ENCODE measurements at regions not wholly inside any gene's neighbourhood (a gene's known extent, or its start where the extent isn't known, plus 50 kb on each side); places are given as distances from the start of the nearest gene placed in this dataset.

- no peak overlapping the region for H3K4me3 ChIP-seq (ENCODE audit: low read length in 2 of 2)
- no peaks in the 10 kb centered on the region for H3K36me3 ChIP-seq (ENCODE audit: control insufficient read depth in 2 of 2, insufficient read depth in 2 of 2, low read length in 2 of 2)
- no peaks in the 10 kb centered on the region for H3K4me1 ChIP-seq (ENCODE audit: control insufficient read depth, insufficient read depth, low read length)
- peaks cover 0 to 2% of the 10 kb centered on the region in 2 donors for H3K27me3 ChIP-seq (ENCODE audit: control insufficient read depth in 1 of 2, insufficient read depth in 2 of 2, low read length in 2 of 2)
- H3K27ac ChIP-seq (ENCODE audit: low read length), result no peak overlapping the region
- H3K9ac ChIP-seq (ENCODE audit: low read length in 2 of 2), result no peak overlapping the region
- H3K9me3 ChIP-seq (ENCODE audit: control insufficient read depth in 2 of 2, low read length in 2 of 2), result peaks cover 0 to 2% of the 10 kb centered on the region in 2 donors
Observed at GRCh38 chr22:48806227-48806781, 1021.4 kb downstream of the BRD1 start.

DNA sequence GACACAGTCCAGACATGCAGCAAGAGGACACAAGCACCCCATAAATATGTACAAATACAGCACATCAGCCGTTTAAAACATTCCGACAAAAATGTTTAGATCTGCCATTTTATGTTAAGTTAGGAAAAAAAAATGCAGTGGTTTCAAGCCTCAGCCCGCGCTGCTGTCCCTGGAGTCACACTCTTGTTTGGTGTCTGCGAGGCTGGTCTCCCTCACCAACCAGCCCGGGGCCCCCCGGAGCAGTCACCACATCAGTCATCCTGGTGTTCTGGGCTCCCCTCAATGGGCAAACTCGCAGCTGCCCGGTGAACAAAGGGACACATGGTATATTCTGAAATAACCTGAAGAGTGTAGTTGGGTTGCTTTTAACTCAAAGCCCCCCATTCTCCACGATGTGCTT, 1022.2 kb downstream of the BRD1 start:
- no peak overlapping the region for H3K9ac ChIP-seq (ENCODE audit: low read length in 2 of 2)
- H3K4me1 ChIP-seq (ENCODE audit: control insufficient read depth, insufficient read depth, low read length), result no peaks in the 10 kb centered on the region
- peaks cover 0 to 6% of the 10 kb centered on the region in 2 donors for H3K27me3 ChIP-seq (ENCODE audit: control insufficient read depth in 1 of 2, insufficient read depth in 2 of 2, low read length in 2 of 2)
- no peak overlapping the region for H3K27ac ChIP-seq (ENCODE audit: low read length)
- no peaks in the 10 kb centered on the region for H3K36me3 ChIP-seq (ENCODE audit: control insufficient read depth in 2 of 2, insufficient read depth in 2 of 2, low read length in 2 of 2)
- peaks cover 0 to 2% of the 10 kb centered on the region in 2 donors for H3K9me3 ChIP-seq (ENCODE audit: control insufficient read depth in 2 of 2, low read length in 2 of 2)
- no peak overlapping the region for H3K4me3 ChIP-seq (ENCODE audit: low read length in 2 of 2)

DNA sequence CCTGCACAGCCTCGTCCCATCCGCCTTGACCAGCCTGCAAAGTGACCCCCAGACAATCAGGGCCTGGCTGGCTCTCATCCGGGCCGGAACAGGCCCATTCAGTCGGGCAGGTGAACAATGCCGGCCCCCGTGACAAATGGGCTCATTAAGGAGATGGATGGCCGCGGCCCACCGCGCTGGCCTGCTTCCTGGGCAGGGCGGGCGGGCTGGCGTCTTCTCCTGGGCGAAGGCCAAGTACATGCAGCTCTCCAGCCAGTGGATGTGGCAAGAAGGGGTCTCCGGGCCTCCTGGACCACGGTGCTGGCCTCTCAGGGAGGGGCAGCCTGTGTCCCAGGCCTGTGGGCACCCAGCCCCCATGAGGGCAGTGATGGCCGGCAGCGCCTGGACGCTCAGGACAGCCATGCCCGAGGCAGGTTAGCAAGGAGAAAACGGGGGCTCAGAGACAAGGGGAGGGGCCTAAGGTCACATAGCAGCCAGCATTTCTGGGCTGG, 1022.8 kb downstream of the BRD1 start:
- no peaks in the 10 kb centered on the region for H3K36me3 ChIP-seq (ENCODE audit: control insufficient read depth in 2 of 2, insufficient read depth in 2 of 2, low read length in 2 of 2)
- H3K27ac ChIP-seq (ENCODE audit: low read length), result no peak overlapping the region

GRCh38 chr22:48803948-48804810, 1023.5 kb downstream of the BRD1 start:
- Histone ChIP-seq H3K9me3 (ENCODE audit: control insufficient read depth in 2 of 2, low read length in 2 of 2) (peaks cover 0 to 2% of the 10 kb centered on the region in 2 donors), H3K9ac (ENCODE audit: low read length in 2 of 2) (no peak overlapping the region), H3K4me3 (ENCODE audit: low read length in 2 of 2) (no peak overlapping the region), H3K27ac (ENCODE audit: low read length) (no peak overlapping the region), H3K4me1 (ENCODE audit: control insufficient read depth, insufficient read depth, low read length) (no peaks in the 10 kb centered on the region), H3K27me3 (ENCODE audit: control insufficient read depth in 1 of 2, insufficient read depth in 2 of 2, low read length in 2 of 2) (peaks cover 0 to 6% of the 10 kb centered on the region in 2 donors), H3K36me3 (ENCODE audit: control insufficient read depth in 2 of 2, insufficient read depth in 2 of 2, low read length in 2 of 2) (no peaks in the 10 kb centered on the region)

More for the DNA sequence above, 1022.8 kb downstream of the BRD1 start:
- Histone ChIP-seq H3K4me1 (ENCODE audit: control insufficient read depth, insufficient read depth, low read length) (no peaks in the 10 kb centered on the region), H3K9ac (ENCODE audit: low read length in 2 of 2) (no peak overlapping the region), H3K27me3 (ENCODE audit: control insufficient read depth in 1 of 2, insufficient read depth in 2 of 2, low read length in 2 of 2) (peaks cover 0 to 6% of the 10 kb centered on the region in 2 donors), H3K4me3 (ENCODE audit: low read length in 2 of 2) (no peak overlapping the region), H3K9me3 (ENCODE audit: control insufficient read depth in 2 of 2, low read length in 2 of 2) (peaks cover 0 to 2% of the 10 kb centered on the region in 2 donors)

DNA sequence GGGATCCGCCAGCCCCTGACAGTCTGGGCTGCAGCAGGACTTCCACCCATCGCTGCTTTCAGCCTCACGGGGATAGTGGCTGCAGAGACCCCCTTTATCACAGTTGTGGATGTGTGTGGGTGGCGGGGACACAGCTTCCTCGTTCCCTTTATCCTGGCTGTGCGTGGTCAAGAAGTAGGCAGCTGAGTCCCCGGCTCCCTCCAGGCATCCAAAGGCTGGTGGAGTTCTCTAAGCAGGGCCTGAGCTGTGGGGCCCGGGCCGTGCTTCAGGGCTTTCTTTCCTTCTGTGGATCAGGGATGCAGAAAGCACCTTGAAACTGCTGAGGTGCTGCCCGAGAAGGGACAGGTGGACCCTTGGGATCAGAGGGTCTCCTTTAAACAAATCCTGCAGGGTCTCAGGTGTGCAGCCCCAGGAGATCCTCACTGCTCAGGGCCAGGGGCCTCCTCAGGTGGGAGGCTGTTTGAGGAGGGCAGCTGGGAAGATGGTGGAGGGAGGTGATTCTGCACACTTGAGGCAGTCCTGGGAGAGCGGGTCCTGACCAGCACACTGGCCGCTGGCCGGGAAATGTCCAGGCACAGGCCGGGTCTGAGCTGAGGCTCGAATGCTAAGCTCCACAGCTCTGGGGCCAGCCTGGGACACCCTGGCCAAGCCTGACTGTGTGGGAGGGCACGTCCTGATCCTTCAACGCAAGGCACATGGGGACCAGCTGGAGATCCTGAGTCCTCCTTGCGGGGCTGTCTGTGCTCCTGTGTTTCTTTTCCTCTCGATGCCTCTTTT, 1024.3 kb downstream of the BRD1 start:
- Histone ChIP-seq H3K27me3 (ENCODE audit: control insufficient read depth in 1 of 2, insufficient read depth in 2 of 2, low read length in 2 of 2) (peaks cover 0 to 6% of the 10 kb centered on the region in 2 donors), H3K27ac (ENCODE audit: low read length) (no peak overlapping the region), H3K9me3 (ENCODE audit: control insufficient read depth in 2 of 2, low read length in 2 of 2) (no peaks in the 10 kb centered on the region), H3K4me3 (ENCODE audit: low read length in 2 of 2) (no peak overlapping the region), H3K9ac (ENCODE audit: low read length in 2 of 2) (no peak overlapping the region), H3K36me3 (ENCODE audit: control insufficient read depth in 2 of 2, insufficient read depth in 2 of 2, low read length in 2 of 2) (no peaks in the 10 kb centered on the region), H3K4me1 (ENCODE audit: control insufficient read depth, insufficient read depth, low read length) (no peaks in the 10 kb centered on the region)

DNA sequence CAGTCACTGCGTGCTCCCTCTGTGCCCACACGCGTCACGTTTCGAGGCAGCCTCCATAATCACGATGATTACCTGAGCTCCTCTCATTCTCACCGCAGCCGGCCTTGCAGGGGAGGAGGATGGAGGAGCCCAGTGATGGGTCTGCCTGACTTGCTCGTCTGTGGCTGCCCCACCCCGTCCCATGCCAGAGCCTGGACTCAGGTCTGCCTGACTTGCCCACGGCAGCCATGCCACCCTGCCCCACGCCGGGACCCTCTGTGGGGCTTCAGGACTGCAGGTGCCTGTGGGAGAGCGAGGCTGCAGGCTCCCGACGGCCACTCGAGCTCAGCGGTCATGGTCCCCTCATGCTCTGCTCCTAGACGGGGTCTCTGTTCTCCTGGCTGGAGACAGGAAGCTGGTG, 1025.1 kb downstream of the BRD1 start:
- H3K36me3 ChIP-seq (ENCODE audit: control insufficient read depth in 2 of 2, insufficient read depth in 2 of 2, low read length in 2 of 2), result no peaks in the 10 kb centered on the region
- peaks cover 0 to 6% of the 10 kb centered on the region in 2 donors for H3K27me3 ChIP-seq (ENCODE audit: control insufficient read depth in 1 of 2, insufficient read depth in 2 of 2, low read length in 2 of 2)
- no peaks in the 10 kb centered on the region for H3K9me3 ChIP-seq (ENCODE audit: control insufficient read depth in 2 of 2, low read length in 2 of 2)
- no peak overlapping the region for H3K4me3 ChIP-seq (ENCODE audit: low read length in 2 of 2)
- H3K9ac ChIP-seq (ENCODE audit: low read length in 2 of 2), result no peak overlapping the region
- no peak overlapping the region for H3K27ac ChIP-seq (ENCODE audit: low read length)
- no peaks in the 10 kb centered on the region for H3K4me1 ChIP-seq (ENCODE audit: control insufficient read depth, insufficient read depth, low read length)

DNA sequence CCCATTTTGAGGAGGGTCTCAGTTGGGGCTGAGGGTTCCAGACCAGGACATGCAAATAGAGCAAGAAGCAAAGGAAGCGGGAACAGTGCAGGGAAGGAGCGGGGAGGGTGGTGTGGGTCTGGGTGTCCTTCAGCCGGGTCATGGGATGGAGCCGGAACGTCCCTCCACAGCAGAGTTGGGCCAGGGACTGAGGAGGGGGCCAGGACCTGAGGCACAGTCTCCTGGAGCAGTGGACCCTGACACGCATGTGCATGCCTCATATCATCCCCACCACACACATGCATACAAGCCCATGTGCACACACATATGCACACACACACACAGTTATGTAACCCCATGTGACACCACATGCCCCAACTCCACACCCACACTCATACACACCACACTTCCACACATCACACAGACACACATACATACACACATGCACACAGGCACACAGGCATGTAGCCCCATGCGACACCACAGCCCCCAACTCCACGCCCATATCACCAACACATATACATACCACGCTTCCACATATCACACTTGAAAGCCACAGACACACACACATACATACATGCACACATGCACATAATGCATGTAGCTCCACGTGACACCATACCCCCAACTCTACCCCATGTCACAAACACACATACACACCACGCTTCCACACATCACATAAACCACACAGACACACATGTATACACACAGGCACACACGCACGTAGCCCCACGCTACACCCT, 1026.6 kb downstream of the BRD1 start:
- H3K9ac ChIP-seq (ENCODE audit: low read length in 2 of 2), result no peak overlapping the region
- no peaks in the 10 kb centered on the region for H3K4me1 ChIP-seq (ENCODE audit: control insufficient read depth, insufficient read depth, low read length)

GRCh38 chr22:48800036-48800885, 1027.4 kb downstream of the BRD1 start:
- H3K4me3 ChIP-seq (ENCODE audit: low read length in 2 of 2), result no peak overlapping the region
- no peak overlapping the region for H3K9ac ChIP-seq (ENCODE audit: low read length in 2 of 2)
- peaks cover 0 to 6% of the 10 kb centered on the region in 2 donors for H3K27me3 ChIP-seq (ENCODE audit: control insufficient read depth in 1 of 2, insufficient read depth in 2 of 2, low read length in 2 of 2)
- no peak overlapping the region for H3K27ac ChIP-seq (ENCODE audit: low read length)
- H3K4me1 ChIP-seq (ENCODE audit: control insufficient read depth, insufficient read depth, low read length), result no peaks in the 10 kb centered on the region
- H3K36me3 ChIP-seq (ENCODE audit: control insufficient read depth in 2 of 2, insufficient read depth in 2 of 2, low read length in 2 of 2), result no peaks in the 10 kb centered on the region
- H3K9me3 ChIP-seq (ENCODE audit: control insufficient read depth in 2 of 2, low read length in 2 of 2), result no peaks in the 10 kb centered on the region

More for the DNA sequence above, 1026.6 kb downstream of the BRD1 start:
- Histone ChIP-seq H3K27ac (ENCODE audit: low read length) (no peak overlapping the region), H3K27me3 (ENCODE audit: control insufficient read depth in 1 of 2, insufficient read depth in 2 of 2, low read length in 2 of 2) (peaks cover 0 to 6% of the 10 kb centered on the region in 2 donors), H3K9me3 (ENCODE audit: control insufficient read depth in 2 of 2, low read length in 2 of 2) (no peaks in the 10 kb centered on the region), H3K36me3 (ENCODE audit: control insufficient read depth in 2 of 2, insufficient read depth in 2 of 2, low read length in 2 of 2) (no peaks in the 10 kb centered on the region), H3K4me3 (ENCODE audit: low read length in 2 of 2) (no peak overlapping the region)

GRCh38 chr22:48799227-48799970, 1028.3 kb downstream of the BRD1 start:
- H3K36me3 ChIP-seq (ENCODE audit: control insufficient read depth in 2 of 2, insufficient read depth in 2 of 2, low read length in 2 of 2), result no peaks in the 10 kb centered on the region
- no peaks in the 10 kb centered on the region for H3K4me1 ChIP-seq (ENCODE audit: control insufficient read depth, insufficient read depth, low read length)
- no peak overlapping the region for H3K4me3 ChIP-seq (ENCODE audit: low read length in 2 of 2)
- H3K9me3 ChIP-seq (ENCODE audit: control insufficient read depth in 2 of 2, low read length in 2 of 2), result no peaks in the 10 kb centered on the region
- no peak overlapping the region for H3K9ac ChIP-seq (ENCODE audit: low read length in 2 of 2)
- no peak overlapping the region for H3K27ac ChIP-seq (ENCODE audit: low read length)
- peaks cover 0 to 4% of the 10 kb centered on the region in 2 donors for H3K27me3 ChIP-seq (ENCODE audit: control insufficient read depth in 1 of 2, insufficient read depth in 2 of 2, low read length in 2 of 2)

All from stomach smooth muscle (tissue), 2 donors.